Loucy (cell line): ENCODE measurements at regions not wholly inside any gene's neighbourhood (a gene's known extent, or its start where the extent isn't known, plus 50 kb on each side); places are given as distances from the start of the nearest gene placed in this dataset.

Experiments
- H2AFZ ChIP-seq: fragments of 200-600 bp; sonication (generic); 2 replicates; pipeline ENCODE4 v1.6.0; 2016; ENCODE audit warnings: antibody characterized with exemption, mild to moderate bottlenecking, low read length, moderate library complexity
- H3F3A ChIP-seq: fragments of 200-600 bp; 2 replicates; pipeline ENCODE4 v1.6.0; 2016; ENCODE audit warnings: antibody characterized with exemption, low read depth, mild to moderate bottlenecking
- H3K27me3 ChIP-seq: fragments of 200-600 bp; sonication (generic); 2 replicates; pipeline ENCODE4 v1.6.1; 2014; ENCODE audit warnings: low read length, mild to moderate bottlenecking; ENCODE audit not compliant: insufficient read depth, poor library complexity, severe bottlenecking
- H3K36me3 ChIP-seq: fragments of 200-600 bp; sonication (generic); 2 replicates; pipeline ENCODE4 v1.6.1; 2016; ENCODE audit warnings: low read length; ENCODE audit not compliant: insufficient read depth
- H3K4me1 ChIP-seq: fragments of 200-600 bp; sonication (generic); 2 replicates; pipeline ENCODE4 v1.5.1; 2014; ENCODE audit warnings: low read length, mild to moderate bottlenecking; ENCODE audit not compliant: insufficient read depth, poor library complexity, severe bottlenecking
- H3K4me2 ChIP-seq: fragments of 200-600 bp; sonication (generic); 2 replicates; pipeline ENCODE4 v1.6.0; 2014; ENCODE audit warnings: antibody characterized with exemption, low read length, low read depth, mild to moderate bottlenecking; ENCODE audit not compliant: poor library complexity, severe bottlenecking
- H3K4me3 ChIP-seq: fragments of 200-600 bp; sonication (generic); 2 replicates; pipeline ENCODE4 v1.5.1; 2014; ENCODE audit warnings: low read length, mild to moderate bottlenecking, mixed read lengths; ENCODE audit not compliant: poor library complexity, severe bottlenecking
- H3K79me2 ChIP-seq: fragments of 200-600 bp; sonication (generic); 2 replicates; pipeline ENCODE4 v1.6.1; 2014; ENCODE audit warnings: low read length; ENCODE audit not compliant: insufficient read depth
- H3K9ac ChIP-seq: fragments of 200-600 bp; sonication (generic); 2 replicates; pipeline ENCODE4 v1.6.0; 2014; ENCODE audit warnings: mild to moderate bottlenecking, low read depth, low read length, moderate library complexity; ENCODE audit not compliant: poor library complexity, severe bottlenecking
- H3K9me2 ChIP-seq: fragments of 200-600 bp; sonication (generic); replicated peaks from 2 replicates; pipeline ENCODE4 v1.6.1; 2016; ENCODE audit warnings: low read depth, low read length, mixed read lengths
- H3K9me3 ChIP-seq: fragments of 200-600 bp; sonication (generic); 2 replicates; pipeline ENCODE4 v1.6.1; 2014; ENCODE audit warnings: mild to moderate bottlenecking, antibody characterized with exemption, low read length, low read depth; ENCODE audit not compliant: insufficient read depth
- H4K20me1 ChIP-seq: fragments of 200-600 bp; sonication (generic); 2 replicates; pipeline ENCODE4 v1.6.0; 2014; ENCODE audit warnings: antibody characterized with exemption, low read length, mild to moderate bottlenecking; ENCODE audit not compliant: insufficient read depth, poor library complexity, severe bottlenecking
- CTCF ChIP-seq: fragments of 200-600 bp; sonication (generic); conservative IDR thresholded peaks from 2 replicates; pipeline ENCODE4 v1.5.1; 2014; ENCODE audit warnings: mild to moderate bottlenecking, antibody characterized with exemption, low read length
- EZH2phosphoT487 ChIP-seq: fragments of 200-600 bp; IDR thresholded peaks from 2 replicates; pipeline ENCODE4 v1.6.1; 2018; ENCODE audit warnings: antibody characterized with exemption, mild to moderate bottlenecking, moderate library complexity, borderline replicate concordance

- Histone ChIP-seq H3F3A (no peaks in the 10 kb centered on the region), H2AFZ (no peak overlapping the region), H3K9me2 (no peaks in the 10 kb centered on the region), H3K27me3 (no peaks in the 10 kb centered on the region), H3K36me3 (no peaks in the 10 kb centered on the region), H3K9me3 (no peaks in the 10 kb centered on the region; the same call in 1 of the 2 replicates), H3K79me2 (no peaks in the 10 kb centered on the region), H3K4me3 (no peak overlapping the region), H3K4me2 (no peak overlapping the region), H3K9ac (no peak overlapping the region), H4K20me1 (no peaks in the 10 kb centered on the region), H3K4me1 (no peaks in the 10 kb centered on the region)
- no peak for TF ChIP-seq CTCF
- no peak for TF ChIP-seq EZH2phosphoT487
Observed at GRCh38 chr4:130124066-130124465, 1028.1 kb downstream of the C4orf33 start.

DNA sequence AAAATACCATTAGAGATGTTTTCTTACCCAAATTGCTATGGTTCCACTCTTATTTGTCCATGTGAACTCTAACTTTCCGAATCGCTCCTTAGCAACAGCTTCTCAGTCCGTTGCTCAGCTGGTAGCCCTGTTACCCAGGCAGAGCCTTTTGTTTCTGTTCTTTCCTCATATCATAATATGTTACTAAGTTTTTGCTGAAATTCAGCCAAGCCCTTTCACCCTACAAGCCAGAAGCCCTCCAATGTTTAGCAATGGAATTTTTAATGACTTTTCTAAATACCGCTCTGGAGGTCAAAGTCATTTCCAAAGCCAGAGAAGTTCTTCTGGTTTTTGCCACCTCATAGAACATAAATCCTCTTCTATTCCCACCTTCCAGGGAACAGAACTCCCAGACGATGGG lies 1029.5 kb downstream of the C4orf33 start:
- no peaks in the 10 kb centered on the region for H3K4me1 ChIP-seq

GRCh38 chr4:130127297-130127696 lies 1031.3 kb downstream of the C4orf33 start:
- H3K4me3 ChIP-seq, result no peak overlapping the region
- TF ChIP-seq EZH2phosphoT487, result no peak
- no peak for TF ChIP-seq CTCF
- no peaks in the 10 kb centered on the region for H3K27me3 ChIP-seq
- no peaks in the 10 kb centered on the region for H3F3A ChIP-seq
- no peak overlapping the region for H2AFZ ChIP-seq
- no peaks in the 10 kb centered on the region for H4K20me1 ChIP-seq
- no peak overlapping the region for H3K4me2 ChIP-seq
- no peaks in the 10 kb centered on the region for H3K36me3 ChIP-seq
- H3K9me3 ChIP-seq, result no peaks in the 10 kb centered on the region
- H3K4me1 ChIP-seq, result no peaks in the 10 kb centered on the region
- H3K79me2 ChIP-seq, result no peaks in the 10 kb centered on the region
- no peaks in the 10 kb centered on the region for H3K9me2 ChIP-seq
- no peak overlapping the region for H3K9ac ChIP-seq

More for the DNA sequence above, 1029.5 kb downstream of the C4orf33 start:
- Histone ChIP-seq H2AFZ (no peak overlapping the region), H4K20me1 (no peaks in the 10 kb centered on the region), H3K79me2 (no peaks in the 10 kb centered on the region), H3K36me3 (no peaks in the 10 kb centered on the region), H3K9ac (no peak overlapping the region), H3K9me2 (no peaks in the 10 kb centered on the region), H3K9me3 (no peaks in the 10 kb centered on the region), H3K4me2 (no peak overlapping the region), H3K27me3 (no peaks in the 10 kb centered on the region), H3F3A (no peaks in the 10 kb centered on the region), H3K4me3 (no peak overlapping the region)
- TF ChIP-seq EZH2phosphoT487 (no peak), CTCF (no peak)
